ENCODE measurements at regions not wholly inside any gene's neighbourhood (a gene's known extent, or its start where the extent isn't known, plus 50 kb on each side); places are given as distances from the start of the nearest gene placed in this dataset.

DNA sequence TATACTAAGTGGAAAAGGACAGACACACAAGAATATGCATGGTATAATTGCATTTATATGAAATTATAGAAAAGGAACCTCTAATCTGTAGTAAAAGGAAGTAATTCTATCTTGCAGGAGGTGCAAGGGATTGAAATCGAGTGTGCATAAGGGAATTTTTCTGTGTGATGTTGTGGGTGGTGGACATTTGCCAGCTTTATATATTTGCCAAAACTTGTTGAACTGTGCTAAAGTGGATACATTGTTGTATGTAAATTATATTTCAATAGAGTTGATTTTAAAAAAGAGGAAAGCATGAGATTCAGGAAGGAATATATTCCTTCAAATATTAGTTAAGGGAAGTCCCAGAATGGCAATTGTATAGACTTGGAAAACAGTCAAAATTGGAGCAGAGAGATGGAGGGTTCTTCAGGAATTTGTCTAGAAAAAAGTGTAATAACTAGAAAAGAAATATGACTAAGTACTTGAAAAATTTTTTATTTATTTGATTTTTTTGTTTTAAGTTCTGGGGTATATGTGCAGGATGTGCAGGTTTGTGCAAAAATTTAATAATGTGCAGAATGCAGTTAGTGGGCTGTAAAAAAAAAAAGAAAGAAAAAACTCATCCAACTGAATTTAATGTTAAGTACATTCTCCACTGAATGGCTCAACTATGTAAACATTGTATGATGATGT, 96.1 kb downstream of the ARL4A start:
- no peak for DNase-seq (ENCODE audit: low spot score)

DNA sequence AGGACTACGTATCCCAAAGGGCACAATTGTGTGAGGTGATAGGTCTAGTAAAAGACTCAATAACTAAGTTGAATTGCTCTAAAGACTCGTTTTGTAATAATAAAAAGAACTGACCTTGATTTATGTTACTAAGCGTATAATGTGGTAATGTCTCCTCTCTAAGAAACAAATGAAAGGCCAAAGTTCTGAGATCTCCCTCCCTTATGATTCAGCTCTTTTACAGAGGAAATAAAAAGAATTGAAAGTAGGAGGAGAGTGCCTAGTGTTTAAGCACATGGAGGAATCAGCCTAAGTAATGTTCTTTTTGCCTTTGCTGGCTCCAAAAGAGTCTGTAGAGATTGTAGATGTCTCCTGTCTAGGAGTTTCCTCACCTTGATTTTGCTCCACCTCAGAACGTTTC, 98.0 kb downstream of the ARL4A start:
- no peak for DNase-seq (ENCODE audit: low spot score)

DNA sequence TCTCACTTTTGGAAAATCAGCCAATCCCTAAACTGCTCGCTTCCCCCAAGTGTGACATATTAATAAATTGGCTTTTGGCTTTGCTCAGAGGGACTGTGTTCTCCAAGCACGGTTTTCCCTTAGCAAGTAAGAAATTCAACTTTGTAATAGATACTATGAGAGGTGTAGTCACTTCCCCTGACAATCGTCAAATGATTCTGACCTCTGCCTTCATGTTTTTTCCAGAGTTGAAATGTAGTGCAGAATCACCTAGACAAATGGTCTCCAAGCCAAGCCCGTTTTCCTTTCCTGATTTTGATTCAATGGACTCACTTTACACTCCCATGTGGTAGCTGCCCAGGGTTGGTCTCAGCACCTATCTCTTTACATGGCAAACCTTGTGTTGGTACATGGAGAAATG, 99.1 kb downstream of the ARL4A start:
- no peak for DNase-seq (ENCODE audit: low spot score)

DNA sequence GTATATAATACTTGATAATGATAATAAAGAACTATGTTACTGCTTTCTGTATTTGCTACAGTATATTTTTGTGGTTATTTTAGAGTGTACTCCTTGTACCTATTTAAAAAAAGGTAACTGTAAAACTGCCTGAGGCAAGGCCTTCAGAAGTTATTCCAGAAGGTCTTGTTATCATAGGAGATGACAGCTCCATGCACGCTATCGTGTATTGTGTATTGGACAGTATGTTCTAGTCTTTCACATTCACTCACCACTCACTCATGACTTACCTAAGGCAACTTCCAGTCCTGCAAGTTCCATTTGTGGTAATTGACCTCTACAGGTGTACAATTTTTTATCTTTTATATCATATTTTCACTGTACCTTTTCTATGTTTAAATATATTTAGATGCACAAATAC, 100.7 kb downstream of the ARL4A start:
- no peak for DNase-seq (ENCODE audit: low spot score)

DNA sequence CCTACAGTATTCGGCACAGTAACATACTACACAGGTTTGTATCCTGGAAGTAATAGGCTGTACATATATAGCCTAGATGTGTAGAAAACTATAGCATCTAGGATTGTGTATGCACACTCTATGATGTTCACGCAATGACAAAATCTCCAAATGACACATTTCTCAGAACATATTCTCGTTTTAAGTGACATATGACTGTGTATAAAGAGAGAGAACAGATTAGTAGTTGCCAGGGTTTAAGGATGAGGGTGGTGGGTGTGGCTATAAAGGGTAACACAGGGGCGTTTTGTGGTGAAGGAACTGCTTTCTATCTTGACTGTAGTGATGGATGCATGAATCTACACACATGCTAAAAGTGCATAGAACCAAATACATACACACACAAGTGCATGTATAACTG, 101.2 kb downstream of the ARL4A start:
- DNase-seq (ENCODE audit: low spot score) = no peak

DNA sequence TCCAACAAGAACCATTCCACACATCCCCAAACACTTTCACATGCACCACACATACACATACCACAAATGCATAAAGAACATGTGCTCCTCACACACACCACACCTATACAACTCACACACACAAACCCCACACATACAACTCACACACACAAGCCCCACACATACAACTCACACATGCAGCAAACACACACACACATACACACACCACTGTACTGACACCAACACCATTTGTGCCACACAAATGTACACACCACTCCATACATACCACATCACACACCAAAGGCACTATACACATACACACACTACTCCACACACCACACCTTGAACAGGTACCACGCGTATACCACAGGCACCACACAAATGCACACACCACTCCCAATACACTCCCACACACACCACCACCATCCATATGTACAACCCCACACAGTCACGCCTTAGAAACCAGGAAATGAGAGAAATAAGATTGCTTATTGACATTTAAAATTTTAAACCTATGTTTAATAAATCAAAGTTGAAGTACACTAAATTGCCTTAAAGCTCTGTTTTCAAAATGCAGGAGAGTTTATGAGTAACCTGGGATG, 107.4 kb downstream of the ARL4A start:
- no peak for DNase-seq (ENCODE audit: low spot score)

DNA sequence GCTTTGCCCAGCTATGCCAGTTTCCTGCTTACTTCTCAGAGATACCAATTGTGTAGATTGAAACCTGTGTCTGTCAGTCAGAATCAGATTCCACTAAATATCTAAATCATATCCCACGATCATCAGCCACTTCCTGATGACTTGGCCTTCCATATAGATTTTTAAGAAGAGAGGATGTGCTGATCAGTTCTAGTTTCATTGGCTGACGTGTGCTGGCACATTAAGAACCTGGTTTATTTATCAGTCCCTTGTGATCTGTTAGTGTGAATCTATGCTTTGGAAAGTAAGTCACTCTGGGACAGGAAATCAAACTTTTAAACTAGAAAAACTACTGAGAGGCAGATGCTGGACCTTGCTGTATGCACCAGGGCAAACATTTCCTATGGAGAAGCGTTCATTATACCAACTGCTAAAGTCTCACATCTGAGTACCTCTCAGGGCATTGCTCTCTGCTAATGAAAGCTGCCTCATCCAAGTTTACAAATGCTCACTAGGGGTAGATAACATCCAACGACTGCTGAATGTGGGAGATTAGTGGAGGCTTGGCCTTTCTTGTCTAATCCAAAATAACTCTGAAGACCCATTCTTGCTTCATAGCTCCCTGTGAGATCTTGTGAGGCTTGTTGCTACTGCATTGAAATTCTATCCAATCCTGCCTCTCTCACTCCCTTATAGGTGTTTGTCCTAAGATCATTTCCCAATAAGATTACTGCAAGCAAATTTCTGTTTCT, 109.1 kb downstream of the ARL4A start:
- DNase-seq (ENCODE audit: low spot score) = no peak

DNA sequence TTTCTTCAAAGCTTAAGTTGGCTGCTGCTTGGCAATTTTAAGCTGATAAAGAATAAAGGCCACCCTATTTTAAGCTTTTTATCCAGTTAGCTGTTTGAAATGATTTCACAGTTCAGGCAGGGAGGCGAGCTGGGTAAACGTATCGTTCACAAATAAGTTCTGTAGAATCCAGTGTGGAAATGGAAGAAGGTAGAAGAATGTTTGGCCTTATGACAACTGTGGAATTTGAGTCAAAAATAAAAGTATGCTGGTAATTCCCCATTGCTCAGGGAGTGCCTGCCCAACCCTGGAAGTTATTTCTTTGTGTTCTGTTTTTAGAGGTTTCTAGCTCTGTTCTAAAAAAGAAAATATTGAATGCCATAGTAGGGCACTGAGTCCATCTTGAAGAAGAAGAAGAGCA, 113.1 kb downstream of the ARL4A start:
- no peak for DNase-seq (ENCODE audit: low spot score)

DNA sequence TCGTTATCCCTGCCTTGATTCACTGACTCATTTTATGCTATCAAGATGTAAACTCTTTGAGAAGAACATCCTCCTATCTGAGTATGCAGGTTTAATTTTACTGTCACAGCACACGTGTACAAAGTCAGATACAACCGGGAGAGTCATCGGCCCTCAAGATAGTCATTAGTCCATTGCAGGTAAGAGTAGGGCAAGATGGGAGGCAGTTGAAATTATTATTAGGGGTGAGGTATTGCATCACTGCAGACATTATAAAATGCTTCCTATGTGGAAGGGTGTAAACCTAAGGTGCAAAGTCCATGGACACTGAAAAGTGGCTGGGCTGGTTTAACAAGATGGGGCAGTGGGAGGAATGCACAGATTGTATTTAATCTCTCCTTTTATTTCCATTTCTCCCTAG, 113.7 kb downstream of the ARL4A start:
- DNase-seq (ENCODE audit: low spot score) = no peak

DNA sequence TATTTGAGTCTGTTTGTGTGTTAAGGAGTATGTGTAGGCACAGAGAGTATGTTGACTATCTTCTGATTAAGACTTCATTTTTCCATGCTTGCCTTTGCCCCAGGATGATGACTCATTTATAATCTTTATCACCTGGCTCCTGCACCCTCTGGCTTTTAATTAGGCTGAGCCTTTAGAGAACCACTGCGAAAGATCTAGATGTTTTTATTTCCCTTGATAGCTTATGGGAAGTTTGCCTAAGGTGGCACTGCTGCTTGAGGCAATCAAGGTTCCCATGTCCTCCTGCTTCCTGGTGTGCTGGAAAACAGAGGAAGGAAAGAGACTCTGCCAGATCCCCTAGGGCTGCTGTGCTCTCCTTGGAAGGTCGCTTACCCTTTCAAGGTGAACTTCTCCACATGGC, 114.6 kb downstream of the ARL4A start:
- DNase-seq (ENCODE audit: low spot score) = no peak

DNA sequence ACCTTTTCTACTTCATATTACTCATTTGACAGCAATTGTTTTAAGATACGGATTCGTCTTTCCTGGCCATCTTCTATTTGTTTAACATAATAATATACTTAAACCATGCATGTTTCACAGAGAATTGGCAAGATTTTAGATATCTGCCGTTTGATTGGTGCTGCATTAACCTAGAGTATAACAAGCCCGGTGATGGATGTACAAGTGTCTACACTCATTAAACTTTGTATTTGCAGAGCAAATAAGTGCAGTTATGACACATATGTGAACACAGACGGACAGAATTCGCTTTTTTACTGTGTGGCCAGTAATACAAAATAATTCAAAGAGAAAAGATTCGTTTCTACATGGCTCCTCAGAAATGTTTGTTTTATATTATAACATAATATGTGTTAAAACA, 116.1 kb downstream of the ARL4A start:
- DNase-seq (ENCODE audit: low spot score) = no peak

DNA sequence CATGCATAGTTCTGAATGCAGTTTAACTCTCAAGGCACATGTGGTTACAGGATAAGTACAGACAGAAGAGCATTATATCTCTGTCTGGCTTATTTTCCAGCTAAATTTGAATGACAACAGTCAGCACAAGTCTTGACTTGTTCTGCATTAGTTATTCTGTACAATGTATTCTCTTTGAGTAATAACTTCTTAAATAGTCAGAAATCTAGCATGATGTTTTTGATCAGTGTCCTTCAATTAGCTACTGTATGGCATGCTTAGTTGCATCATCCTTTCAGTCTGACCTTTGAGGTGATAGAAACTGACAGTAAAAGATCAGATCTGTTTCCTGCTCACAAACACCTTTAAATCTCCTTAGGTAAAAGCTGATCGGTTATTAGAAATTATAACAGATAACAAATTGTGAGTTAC, 118.1 kb downstream of the ARL4A start:
- DNase-seq (ENCODE audit: low spot score) = no peak

DNA sequence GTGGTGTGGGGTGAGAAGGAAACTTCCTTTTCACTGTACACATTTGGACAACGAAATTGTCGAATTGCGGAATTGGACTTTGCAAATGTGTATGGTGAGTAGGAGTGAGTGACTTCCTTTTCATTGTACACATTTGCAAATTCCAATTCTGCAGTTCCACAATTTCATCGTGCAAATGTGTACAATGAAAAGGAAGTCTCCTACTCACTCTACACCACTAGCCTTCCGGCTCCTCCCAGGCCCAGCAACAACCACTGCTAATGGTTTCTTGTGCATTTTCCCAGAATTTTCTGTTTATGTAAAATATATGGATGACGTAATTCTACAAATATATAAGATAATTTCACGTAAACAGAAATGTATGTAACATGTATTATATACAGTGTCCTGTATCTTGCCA, 118.5 kb downstream of the ARL4A start:
- no peak for DNase-seq (ENCODE audit: low spot score)

DNA sequence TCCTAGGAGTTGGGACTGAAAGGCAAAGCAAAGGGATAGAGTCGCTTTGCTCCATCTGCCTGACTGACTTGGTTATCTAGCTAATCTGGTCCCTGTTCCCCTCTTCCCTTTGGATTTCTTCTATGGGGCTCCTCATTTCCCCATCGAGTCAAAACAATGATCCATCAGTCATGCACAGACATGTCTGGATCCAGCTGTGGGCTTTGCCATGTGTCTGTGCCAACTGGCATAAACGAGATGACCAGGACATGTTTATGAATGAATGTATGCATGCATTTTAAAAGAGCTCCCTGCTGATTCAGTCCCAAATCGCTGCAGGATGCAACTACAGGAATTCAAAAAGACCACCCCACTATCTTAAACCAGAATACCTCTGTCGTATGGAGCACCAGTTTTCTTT, 122.0 kb downstream of the ARL4A start:
- no peak for DNase-seq (ENCODE audit: low spot score)

DNA sequence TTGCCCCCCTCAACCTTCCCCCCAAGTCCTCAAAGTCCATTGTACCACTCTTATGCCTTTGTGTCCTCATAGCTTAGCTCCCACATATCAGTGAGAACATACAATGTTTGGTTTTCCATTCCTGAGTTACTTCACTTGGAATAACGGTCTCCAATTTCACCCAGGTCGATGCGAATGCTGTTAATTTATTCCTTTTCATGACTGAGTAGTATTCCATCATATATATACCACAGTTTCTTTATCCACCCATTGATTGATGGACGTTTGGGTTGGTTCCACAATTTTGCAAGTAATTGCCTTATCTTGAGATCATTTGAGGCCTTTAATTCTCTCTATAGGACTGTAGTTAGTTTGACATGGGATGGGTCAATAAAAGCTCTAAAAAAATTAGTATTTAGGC, 124.7 kb downstream of the ARL4A start:
- no peak for DNase-seq (ENCODE audit: low spot score)

DNA sequence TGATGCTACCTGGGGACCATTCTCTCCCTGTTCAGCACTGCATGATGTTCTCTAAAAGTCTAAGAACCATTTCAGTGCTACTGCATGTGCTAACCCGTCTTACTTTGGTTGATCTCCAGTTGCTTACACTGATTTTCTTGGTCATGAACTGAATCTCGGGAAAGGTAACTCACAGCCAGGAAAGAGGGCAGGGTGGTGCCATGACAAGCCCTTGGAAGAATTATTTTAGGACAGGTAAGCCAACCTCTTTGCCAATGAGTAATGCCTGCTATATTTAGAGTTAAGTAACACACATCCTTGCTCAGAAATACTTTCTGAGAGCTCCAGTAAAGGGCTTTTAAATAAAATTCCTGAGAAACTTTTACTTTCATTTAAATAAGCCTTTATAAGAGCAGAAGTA, 126.7 kb downstream of the ARL4A start:
- DNase-seq (ENCODE audit: low spot score) = peak; percentile 39

DNA sequence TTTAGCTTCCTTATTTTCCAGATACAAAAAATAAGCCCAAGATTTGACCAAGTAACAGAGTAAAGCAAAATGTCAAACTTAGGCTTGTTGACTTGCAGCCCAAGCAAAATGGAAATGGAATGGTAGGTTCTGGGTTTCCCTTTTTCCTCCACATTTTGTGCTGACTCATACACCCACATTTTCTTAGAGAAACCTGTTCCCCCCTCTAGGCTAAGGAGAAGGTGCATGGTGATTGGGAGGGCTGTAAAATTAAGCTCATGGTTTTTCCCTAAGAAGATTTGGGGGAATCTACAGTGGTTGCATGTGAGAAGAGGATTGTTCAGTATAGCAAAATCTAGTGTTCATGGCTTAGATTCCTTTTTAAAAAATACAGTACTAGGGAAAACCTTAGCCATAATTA, 127.4 kb downstream of the ARL4A start:
- no peak for DNase-seq (ENCODE audit: low spot score)

DNA sequence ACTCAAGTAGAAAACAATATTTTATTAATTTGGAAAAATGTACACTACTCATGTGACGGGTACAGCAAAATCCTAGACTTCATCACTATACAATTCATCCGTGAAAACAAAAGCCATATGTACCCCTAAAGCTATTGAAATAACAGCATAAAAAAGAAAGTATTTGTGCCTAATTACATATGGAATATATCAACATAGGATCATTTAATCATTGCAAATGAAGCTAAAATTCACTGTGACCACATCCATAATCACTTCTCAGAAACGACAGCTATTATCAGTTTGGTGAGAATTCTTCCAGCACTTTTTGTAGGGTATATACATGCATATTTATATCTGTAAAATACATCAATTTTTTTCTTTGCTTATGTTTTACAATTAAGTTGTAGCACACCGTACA, 128.0 kb downstream of the ARL4A start:
- no peak for DNase-seq (ENCODE audit: low spot score)

DNA sequence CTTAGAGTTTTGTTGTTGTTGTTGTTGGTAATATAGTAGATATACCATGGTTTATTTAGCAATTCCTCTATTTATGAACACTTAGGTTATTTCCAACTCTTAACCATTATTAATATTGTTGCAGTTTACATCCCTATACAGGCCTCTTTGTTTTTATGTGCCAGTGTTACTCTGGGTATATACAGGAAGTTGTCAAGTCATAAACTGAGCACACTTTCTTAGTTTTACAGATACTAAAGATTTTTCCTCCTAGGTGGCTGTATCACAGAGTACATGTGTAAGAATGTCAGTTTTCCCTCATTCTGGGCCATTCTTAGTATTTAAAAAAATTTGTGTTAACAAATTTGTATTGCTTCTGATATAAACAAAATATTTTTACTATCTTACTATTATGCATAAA, 128.4 kb downstream of the ARL4A start:
- DNase-seq (ENCODE audit: low spot score) = no peak

DNA sequence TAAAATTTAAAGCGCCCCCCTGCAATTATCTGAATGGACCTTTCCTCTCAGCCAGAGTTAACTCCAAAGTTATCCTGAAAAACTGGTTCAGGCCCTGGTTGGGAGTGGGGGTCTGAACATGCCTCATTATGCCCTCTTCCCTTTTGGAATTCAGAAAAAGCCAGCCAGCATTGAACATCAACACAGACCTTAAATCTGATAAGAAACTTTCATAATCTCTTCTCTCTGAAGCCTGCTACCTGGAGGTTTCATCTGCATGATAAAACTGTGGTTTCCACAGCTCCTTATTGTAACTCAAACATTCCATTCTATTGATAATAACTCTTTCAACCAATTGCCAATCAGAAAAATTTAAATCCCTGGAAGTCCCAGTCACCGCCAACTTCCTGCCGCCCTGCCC, 133.3 kb downstream of the ARL4A start:
- DNase-seq (ENCODE audit: low spot score) = no peak

DNA sequence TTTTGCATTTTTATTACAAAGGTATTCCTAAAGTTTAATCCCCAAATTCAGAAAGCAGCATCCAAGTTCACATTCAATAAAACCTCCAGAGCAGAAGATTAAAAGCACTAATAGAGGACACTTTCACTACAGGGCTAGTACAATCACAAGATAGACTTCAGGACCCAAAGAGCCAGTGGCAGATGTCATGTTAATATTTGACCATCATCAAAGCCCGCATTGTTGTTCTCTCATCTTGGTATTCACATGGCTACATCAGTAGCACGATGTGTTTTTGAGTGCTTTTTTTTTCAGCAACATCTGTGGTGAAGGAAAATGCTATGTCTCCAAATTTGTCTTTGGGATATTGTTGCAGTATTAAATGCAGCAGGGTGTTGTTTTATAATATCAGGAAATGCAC, 134.3 kb downstream of the ARL4A start:
- DNase-seq (ENCODE audit: low spot score) = peak; percentile 42

DNA sequence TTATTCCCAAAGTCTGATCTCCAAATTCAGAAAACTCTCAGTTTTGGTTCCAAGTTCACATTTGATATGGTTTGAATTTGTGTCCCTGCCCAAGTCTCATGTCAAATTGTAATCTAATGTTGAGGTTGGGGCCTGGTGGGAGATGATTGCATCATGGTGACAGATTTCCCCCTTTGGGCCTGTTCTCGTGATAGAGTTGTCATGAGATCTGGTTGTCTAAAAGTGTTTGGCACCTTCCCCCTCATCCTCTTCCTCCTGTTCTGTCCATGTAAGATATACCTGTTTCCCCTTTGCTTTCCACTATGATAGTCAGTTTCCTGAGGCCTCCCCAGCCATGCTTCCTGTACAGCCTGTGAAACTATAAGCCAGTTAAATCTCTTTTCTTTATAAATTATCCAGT, 138.6 kb downstream of the ARL4A start:
- no peak for DNase-seq (ENCODE audit: low spot score)

DNA sequence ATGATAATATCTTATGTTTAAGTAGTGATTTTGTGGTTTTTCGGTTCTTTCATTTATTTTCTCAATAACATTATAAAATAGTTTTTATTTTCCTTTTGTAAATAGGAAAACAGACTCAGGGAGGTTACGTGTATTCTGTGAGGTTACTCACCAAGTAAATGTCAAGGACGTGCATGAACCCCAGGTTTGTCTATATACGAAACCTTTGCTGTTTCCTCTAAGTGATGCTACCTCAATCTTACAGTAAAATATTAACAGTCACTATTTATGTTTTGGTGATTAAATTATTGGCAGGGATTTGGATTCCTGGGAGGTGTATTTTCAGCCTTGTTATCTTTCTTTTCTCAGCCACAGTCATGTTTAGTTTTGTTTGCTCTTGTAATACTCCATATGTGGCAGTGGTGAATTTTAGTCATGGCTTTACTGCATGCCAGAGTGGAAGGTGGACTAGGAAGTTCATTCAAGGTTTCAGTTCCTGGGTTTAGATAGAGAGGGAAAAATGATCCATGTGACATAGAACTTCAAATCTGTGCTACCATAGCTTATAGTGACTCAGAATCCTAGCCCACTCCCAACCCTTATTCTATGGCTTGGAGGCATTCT, 139.9 kb downstream of the ARL4A start:
- DNase-seq (ENCODE audit: low spot score) = no peak

Data from putamen (tissue), 1 donor.